Neural cell (in vitro differentiated cells): ENCODE measurements at regions not wholly inside any gene's neighbourhood (a gene's known extent, or its start where the extent isn't known, plus 50 kb on each side); places are given as distances from the start of the nearest gene placed in this dataset.
"Not testable (repeated sequence)": the region's sequence is repeated elsewhere in the genome, so short reads cannot be mapped to it uniquely, and the experiment has no call there.

ENCODE experiments used
- H2AFZ ChIP-seq: fragments of 200-600, 300-800 bp; sonication (generic), shearing (Covaris generic); 2 replicates; pipeline ENCODE4 v1.6.0; 2014; ENCODE audit warnings: low read depth, mild to moderate bottlenecking, antibody characterized with exemption, low read length, moderate library complexity
- H3F3A ChIP-seq: fragments of 200-600 bp; shearing (Covaris generic); 2 replicates; pipeline ENCODE4 v1.6.1; 2016; ENCODE audit warnings: mild to moderate bottlenecking, moderate library complexity, mixed read lengths, antibody characterized with exemption, low read length; ENCODE audit not compliant: insufficient read depth, poor library complexity, severe bottlenecking
- H3K27ac ChIP-seq: fragments of 200-600, 300-800 bp; sonication (generic), shearing (Covaris generic); 2 replicates; pipeline ENCODE4 v1.5.1; 2014; ENCODE audit warnings: mild to moderate bottlenecking, low read length, moderate library complexity
- H3K27me3 ChIP-seq: fragments of 300-800, 200-600 bp; sonication (generic), shearing (Covaris generic); 2 replicates; pipeline ENCODE4 v1.6.0; 2014; ENCODE audit warnings: mild to moderate bottlenecking, low read depth, low read length, moderate library complexity; ENCODE audit not compliant: insufficient read depth
- H3K36me3 ChIP-seq: fragments of 300-800, 200-600 bp; sonication (generic), shearing (Covaris generic); 2 replicates; pipeline ENCODE4 v1.5.1; 2014; ENCODE audit warnings: mild to moderate bottlenecking, antibody characterized with exemption, low read length, moderate library complexity; ENCODE audit not compliant: insufficient read depth
- H3K4me2 ChIP-seq: fragments of 300-800, 200-600 bp; sonication (generic), shearing (Covaris generic); 2 replicates; pipeline ENCODE4 v1.6.0; 2014; ENCODE audit warnings: mild to moderate bottlenecking, low read length
- H3K4me3 ChIP-seq: fragments of 300-800, 200-600 bp; sonication (generic), shearing (Covaris generic); 2 replicates; pipeline ENCODE4 v1.5.1; 2014; ENCODE audit warnings: mild to moderate bottlenecking, low read length, moderate library complexity
- H3K79me2 ChIP-seq: fragments of 200-600 bp; shearing (Covaris generic); replicated peaks from 2 replicates; pipeline ENCODE4 v1.6.0; 2014; ENCODE audit warnings: mild to moderate bottlenecking, low read length, moderate library complexity; ENCODE audit not compliant: insufficient read depth
- H3K9ac ChIP-seq: fragments of 300-800, 200-600 bp; sonication (generic), shearing (Covaris generic); 2 replicates; pipeline ENCODE4 v1.6.1; 2016; ENCODE audit warnings: mild to moderate bottlenecking, low read length, mixed read lengths
- H3K9me2 ChIP-seq: fragments of 200-600 bp; shearing (Covaris generic); 2 replicates; pipeline ENCODE4 v1.6.1; 2016; ENCODE audit warnings: mild to moderate bottlenecking, low read length, mixed read lengths; ENCODE audit not compliant: insufficient read depth
- H3K9me3 ChIP-seq: fragments of 200-600, 300-800 bp; sonication (generic), shearing (Covaris generic); 2 replicates; pipeline ENCODE4 v1.6.1; 2016; ENCODE audit warnings: mild to moderate bottlenecking, mixed run types, low read length, moderate library complexity, mixed read lengths
- H4K20me1 ChIP-seq: fragments of 200-600 bp; shearing (Covaris generic); 2 replicates; pipeline ENCODE4 v1.6.1; 2016; ENCODE audit warnings: mild to moderate bottlenecking, mixed run types; ENCODE audit not compliant: insufficient read depth
- CTCF ChIP-seq: fragments of 450-650 bp; IDR thresholded peaks from 2 replicates; pipeline ENCODE4 v1.5.1; 2014; ENCODE audit warnings: antibody characterized with exemption, mild to moderate bottlenecking, moderate library complexity; ENCODE audit not compliant: poor library complexity, severe bottlenecking

GRCh38 chr1:83476518-83476917 is 522.4 kb downstream of the TTLL7 start:
- H3K9ac ChIP-seq, H3K4me3 ChIP-seq, H3F3A ChIP-seq, H3K9me2 ChIP-seq, H3K79me2 ChIP-seq, H3K4me2 ChIP-seq, H3K27ac ChIP-seq, H3K36me3 ChIP-seq, H3K27me3 ChIP-seq, H2AFZ ChIP-seq, H3K9me3 ChIP-seq, H4K20me1 ChIP-seq: not testable (repeated sequence)

- not testable (repeated sequence) for H2AFZ ChIP-seq, H3K4me3 ChIP-seq, H3F3A ChIP-seq, H3K9me2 ChIP-seq, H3K4me2 ChIP-seq, H3K9ac ChIP-seq, H3K36me3 ChIP-seq, H3K79me2 ChIP-seq, H3K27me3 ChIP-seq, H4K20me1 ChIP-seq, H3K27ac ChIP-seq, H3K9me3 ChIP-seq
Measured at GRCh38 chr1:83474946-83475345, 524.0 kb downstream of the TTLL7 start.

- H3K79me2 ChIP-seq, H3K36me3 ChIP-seq, H4K20me1 ChIP-seq, H3K9me3 ChIP-seq, H2AFZ ChIP-seq, H3K27me3 ChIP-seq, H3K27ac ChIP-seq, H3F3A ChIP-seq, H3K4me3 ChIP-seq, H3K4me2 ChIP-seq, H3K9ac ChIP-seq, H3K9me2 ChIP-seq: not testable (repeated sequence)
Measured at GRCh38 chr1:83473986-83474385, 524.9 kb downstream of the TTLL7 start.

- H3F3A ChIP-seq, H3K4me3 ChIP-seq, H3K27ac ChIP-seq, H3K9me2 ChIP-seq, H3K9ac ChIP-seq, H3K27me3 ChIP-seq, H3K36me3 ChIP-seq, H4K20me1 ChIP-seq, H2AFZ ChIP-seq, H3K79me2 ChIP-seq, H3K9me3 ChIP-seq, H3K4me2 ChIP-seq: not testable (repeated sequence)
Measured at GRCh38 chr1:83472066-83472465, 526.9 kb downstream of the TTLL7 start.

- not testable (repeated sequence) for H3K9me3 ChIP-seq, H3K4me3 ChIP-seq, H3K9me2 ChIP-seq, H3K9ac ChIP-seq, H3K4me2 ChIP-seq, H3K27me3 ChIP-seq, H3K79me2 ChIP-seq, H3K36me3 ChIP-seq, H3K27ac ChIP-seq, H4K20me1 ChIP-seq, H3F3A ChIP-seq, H2AFZ ChIP-seq
Measured at GRCh38 chr1:83471272-83471671, 527.7 kb downstream of the TTLL7 start.

GRCh38 chr1:83468336-83468735 is 530.6 kb downstream of the TTLL7 start:
- not testable (repeated sequence) for H3F3A ChIP-seq, H3K9me2 ChIP-seq, H2AFZ ChIP-seq, H4K20me1 ChIP-seq, H3K79me2 ChIP-seq, H3K4me2 ChIP-seq, H3K36me3 ChIP-seq, H3K27me3 ChIP-seq, H3K9ac ChIP-seq, H3K9me3 ChIP-seq, H3K4me3 ChIP-seq, H3K27ac ChIP-seq
- peak; percentile 30 for TF ChIP-seq CTCF

- not testable (repeated sequence) for H3K9ac ChIP-seq, H2AFZ ChIP-seq, H3K36me3 ChIP-seq, H3K27me3 ChIP-seq, H3K4me3 ChIP-seq, H4K20me1 ChIP-seq, H3K9me3 ChIP-seq, H3K9me2 ChIP-seq, H3F3A ChIP-seq, H3K27ac ChIP-seq, H3K4me2 ChIP-seq, H3K79me2 ChIP-seq
Measured at GRCh38 chr1:83457735-83458248, 541.1 kb downstream of the TTLL7 start.

- not testable (repeated sequence) for H3F3A ChIP-seq, H3K27ac ChIP-seq, H3K27me3 ChIP-seq, H2AFZ ChIP-seq, H3K4me2 ChIP-seq, H3K9ac ChIP-seq, H3K9me3 ChIP-seq, H3K4me3 ChIP-seq, H3K36me3 ChIP-seq, H4K20me1 ChIP-seq, H3K79me2 ChIP-seq, H3K9me2 ChIP-seq
Measured at GRCh38 chr1:83457281-83457680, 541.7 kb downstream of the TTLL7 start.
